ENCODE measurements at regions not wholly inside any gene's neighbourhood (a gene's known extent, or its start where the extent isn't known, plus 50 kb on each side); places are given as distances from the start of the nearest gene placed in this dataset.
A peak's percentile ranks its signal among the peaks of the same experiment; 100 is the strongest.

- peak in 1 of 3 donors; percentile 16 for DNase-seq (ENCODE audit: low read depth in 2 of 3, low spot score in 1 of 3)
Observed at GRCh38 chr11:128367573-128367972, 219.8 kb downstream of the ETS1 start.

GRCh38 chr11:128365044-128365443 is 222.3 kb downstream of the ETS1 start:
- DNase-seq (ENCODE audit: low read depth in 2 of 3, low spot score in 1 of 3), result no peak

- DNase-seq (ENCODE audit: low read depth in 2 of 3, low spot score in 1 of 3), result no peak
Observed at GRCh38 chr11:128361451-128362020, 225.8 kb downstream of the ETS1 start.

DNA sequence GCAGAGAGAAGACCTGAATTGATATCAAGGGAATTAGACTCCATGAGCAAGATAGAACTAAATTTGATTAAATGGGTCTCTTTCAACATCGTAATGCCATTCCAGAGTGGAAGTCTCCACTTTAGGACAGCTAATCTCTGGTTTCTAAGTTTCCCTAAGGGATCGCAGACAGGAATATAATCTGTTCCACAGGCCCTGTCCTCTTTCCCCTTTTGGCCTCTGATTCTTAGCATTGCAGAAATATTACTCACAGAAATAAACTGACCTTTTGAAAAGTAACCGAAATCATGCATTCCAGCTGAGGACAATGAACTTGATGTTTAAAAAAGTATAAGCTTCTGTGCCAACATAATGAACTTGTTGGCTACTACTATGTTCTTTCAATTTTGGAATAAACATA is 227.8 kb downstream of the ETS1 start:
- DNase-seq (ENCODE audit: low read depth in 2 of 3, low spot score in 1 of 3), result no peak

DNA sequence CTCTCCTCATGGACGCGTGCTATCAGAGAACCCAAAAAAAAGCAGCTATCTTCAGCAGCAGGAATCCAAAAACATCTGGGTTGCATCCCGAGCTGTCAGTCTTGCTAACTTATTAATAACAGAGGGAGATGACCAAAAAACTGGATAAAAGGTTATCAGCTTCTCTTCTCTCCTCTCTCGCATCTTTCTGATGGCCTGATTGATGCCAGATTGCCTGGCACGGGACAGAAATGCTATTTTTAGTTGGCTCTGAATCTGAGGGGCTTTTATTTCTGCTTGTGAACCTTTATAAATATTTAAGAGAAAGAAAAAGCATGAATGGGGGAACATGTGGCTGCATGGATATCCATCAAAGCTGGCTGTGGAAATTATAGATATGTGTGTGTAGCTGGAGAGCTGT is 230.3 kb downstream of the ETS1 start:
- DNase-seq (ENCODE audit: low read depth in 2 of 3, low spot score in 1 of 3), result no peak

DNA sequence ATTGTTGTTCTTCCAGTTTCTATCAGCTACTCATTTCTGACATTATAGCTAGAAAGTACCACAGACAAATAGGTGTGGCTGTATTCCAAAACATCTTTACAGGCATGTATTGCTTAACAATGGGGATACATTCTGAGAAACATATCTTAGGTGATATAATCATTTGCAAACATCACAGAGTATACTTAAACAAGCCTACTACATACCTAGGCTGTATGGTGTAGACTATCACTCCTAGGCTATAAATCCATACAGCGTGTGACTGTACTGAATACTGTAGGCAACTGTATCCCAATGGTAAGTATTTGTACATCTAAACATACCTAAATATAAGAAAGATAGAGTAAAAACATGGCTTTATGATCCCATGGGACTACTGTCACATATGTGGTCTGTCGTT is 231.8 kb downstream of the ETS1 start:
- no peak for DNase-seq (ENCODE audit: low read depth in 2 of 3, low spot score in 1 of 3)

GRCh38 chr11:128354476-128354875 is 232.9 kb downstream of the ETS1 start:
- no peak for DNase-seq (ENCODE audit: low read depth in 2 of 3, low spot score in 1 of 3)

DNA sequence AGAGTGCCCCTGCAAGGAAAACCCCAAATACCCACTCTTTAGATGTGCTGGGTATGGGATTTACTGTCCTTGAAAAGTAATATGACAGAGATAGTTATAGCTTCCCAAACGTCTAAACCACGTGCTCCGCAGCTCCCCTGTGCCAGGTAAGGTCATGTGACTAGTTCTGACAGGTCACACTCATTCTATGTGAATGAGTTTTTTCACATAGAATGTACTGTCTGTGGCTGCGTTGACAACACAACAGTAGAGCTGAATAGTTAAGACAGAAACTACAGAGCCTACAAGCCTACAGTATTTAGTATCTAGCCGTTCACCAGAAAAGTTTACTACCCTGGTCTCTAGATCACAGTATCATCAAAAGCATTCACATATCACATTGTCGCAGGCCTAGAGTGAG is 236.2 kb downstream of the ETS1 start:
- no peak for DNase-seq (ENCODE audit: low read depth in 2 of 3, low spot score in 1 of 3)

GRCh38 chr11:128349650-128350299 is 237.6 kb downstream of the ETS1 start:
- DNase-seq (ENCODE audit: low read depth in 2 of 3, low spot score in 1 of 3), result no peak

DNA sequence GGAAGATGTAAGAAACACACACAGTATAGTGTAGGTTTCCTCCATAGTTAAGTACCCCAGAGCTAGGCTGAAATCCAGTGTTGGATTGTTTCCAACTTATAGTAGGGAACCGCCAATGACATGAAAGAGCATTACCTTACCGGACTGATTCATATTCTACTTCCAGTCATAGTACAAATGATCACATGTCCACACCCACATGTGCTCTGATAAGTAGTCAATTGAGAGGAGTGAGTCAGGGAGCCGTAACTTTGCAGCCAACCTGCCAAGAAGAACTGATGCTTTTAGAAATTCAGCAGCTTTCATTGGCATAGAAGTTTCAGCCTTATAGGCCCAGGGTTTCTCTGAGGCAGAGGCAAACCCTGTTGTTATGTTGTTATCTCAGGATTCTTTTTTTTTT is 240.6 kb downstream of the ETS1 start:
- peak in 1 of 3 donors; percentile 47 for DNase-seq (ENCODE audit: low read depth in 2 of 3, low spot score in 1 of 3)

DNA sequence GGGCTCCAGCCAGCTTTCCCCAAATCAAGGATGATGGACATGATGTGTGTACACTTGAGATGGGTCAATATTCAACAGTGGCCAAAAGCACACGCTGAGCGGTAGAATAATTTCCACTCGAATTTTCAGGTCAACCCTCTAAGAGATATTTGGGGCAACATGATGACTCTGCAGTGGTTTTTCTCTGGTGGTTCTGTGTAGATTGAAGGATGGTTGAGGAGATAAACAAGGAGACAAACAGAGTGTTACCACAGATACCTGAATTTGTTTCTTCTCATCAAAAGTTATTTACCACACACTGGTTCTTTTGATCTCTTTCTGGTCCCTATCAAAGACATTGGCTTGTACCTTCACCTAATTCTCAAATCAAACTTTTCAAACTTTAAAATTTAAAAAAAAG is 242.0 kb downstream of the ETS1 start:
- DNase-seq (ENCODE audit: low read depth in 2 of 3, low spot score in 1 of 3), result no peak

GRCh38 chr11:128343870-128344269 is 243.5 kb downstream of the ETS1 start:
- DNase-seq (ENCODE audit: low read depth in 2 of 3, low spot score in 1 of 3), result no peak

DNA sequence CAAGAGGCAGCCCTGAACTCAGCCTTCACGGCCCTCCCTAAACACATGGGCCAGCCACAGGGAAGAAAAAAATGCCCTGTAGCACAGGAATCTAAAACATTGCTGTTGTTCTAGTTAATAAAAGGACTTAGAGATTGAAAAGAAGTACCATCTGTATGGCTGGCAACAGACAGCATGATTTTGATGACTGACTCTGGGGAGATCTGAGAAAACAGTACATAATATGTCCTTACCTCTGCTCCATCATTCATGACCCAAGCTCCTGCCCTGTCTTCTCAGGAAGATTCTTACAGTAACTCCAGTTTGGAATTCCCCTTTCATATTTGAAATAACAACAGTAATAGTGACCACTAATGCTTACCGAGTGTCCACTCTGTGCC is 244.2 kb downstream of the ETS1 start:
- no peak for DNase-seq (ENCODE audit: low read depth in 2 of 3, low spot score in 1 of 3)

DNA sequence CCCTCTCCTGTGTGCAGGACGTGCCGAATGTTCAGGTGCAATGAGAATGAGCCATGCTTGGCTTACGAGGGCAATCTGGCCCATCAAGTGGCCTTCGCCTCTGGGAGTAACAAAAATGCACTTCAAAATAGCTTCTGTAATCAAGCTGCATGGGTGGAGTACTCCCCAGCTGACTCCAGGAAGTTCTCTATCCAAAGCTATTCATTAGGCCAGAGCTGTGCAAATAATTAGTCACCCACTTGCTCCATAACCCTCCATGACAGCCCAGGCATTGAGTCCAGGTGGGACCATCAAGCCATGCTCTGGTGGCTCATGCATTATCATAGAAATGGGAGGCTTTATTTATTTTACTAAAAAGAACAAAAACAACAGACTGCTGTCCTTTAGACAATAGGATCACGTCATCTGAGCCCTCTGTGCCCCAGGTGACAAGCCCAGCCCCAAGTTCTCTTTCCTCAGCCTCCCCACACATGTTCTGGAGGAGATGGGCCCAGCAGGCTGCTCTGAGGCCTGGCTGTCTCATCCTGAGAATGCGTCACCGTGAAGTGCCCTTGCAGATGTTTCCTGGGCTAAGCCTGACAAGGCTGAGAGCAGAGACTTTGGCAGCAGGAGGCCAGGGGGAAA is 244.7 kb downstream of the ETS1 start:
- DNase-seq (ENCODE audit: low read depth in 2 of 3, low spot score in 1 of 3), result peak in 2 of 3 donors; percentile 69 to 72

DNA sequence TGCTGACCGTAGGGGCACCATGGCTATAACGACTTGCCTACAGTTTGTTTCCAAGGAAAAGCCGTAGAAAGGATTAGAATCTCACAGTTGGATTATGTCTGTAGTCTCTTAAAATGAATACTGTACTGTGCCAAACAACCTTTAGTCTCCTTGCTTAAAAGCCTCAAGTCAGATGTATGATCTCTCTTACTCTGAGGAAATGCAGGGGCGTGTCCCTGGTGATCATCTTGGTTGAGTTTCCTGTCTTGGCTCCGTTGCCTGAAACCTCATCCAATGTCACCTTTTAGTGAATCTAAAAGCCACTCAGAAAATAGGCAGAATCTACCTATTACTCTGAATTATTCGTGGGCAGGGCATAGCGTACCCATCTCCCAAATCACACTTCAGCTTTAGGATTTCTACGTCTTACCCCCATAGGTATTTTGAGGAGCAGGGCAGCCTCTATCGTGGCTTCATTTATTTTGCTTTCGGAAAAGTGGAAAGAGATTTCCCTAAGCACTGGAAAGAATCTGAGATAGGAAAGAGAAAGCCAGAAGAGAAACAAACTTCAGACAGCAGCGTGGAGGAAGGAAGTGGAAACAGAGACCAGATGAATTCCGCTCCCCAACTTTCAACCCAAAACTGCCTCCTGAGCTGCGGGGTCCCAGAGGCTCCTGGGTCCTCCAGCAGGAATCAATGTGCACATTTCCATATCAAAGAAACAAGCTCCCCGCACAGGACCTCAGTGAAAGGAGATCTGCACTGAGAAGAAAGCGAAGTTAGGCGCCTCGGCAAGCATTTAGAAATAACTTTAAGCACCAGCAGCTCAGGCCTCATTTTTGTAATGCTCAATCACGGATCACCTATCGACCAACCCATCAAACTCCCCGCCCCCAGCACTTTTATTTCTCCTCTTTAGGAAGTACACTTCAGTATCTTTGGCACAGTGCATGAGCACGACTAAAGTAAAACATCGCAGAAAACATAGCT is 245.8 kb downstream of the ETS1 start:
- no peak for DNase-seq (ENCODE audit: low read depth in 2 of 3, low spot score in 1 of 3)

GRCh38 chr11:128339792-128340191 is 247.6 kb downstream of the ETS1 start:
- no peak for DNase-seq (ENCODE audit: low read depth in 2 of 3, low spot score in 1 of 3)

DNA sequence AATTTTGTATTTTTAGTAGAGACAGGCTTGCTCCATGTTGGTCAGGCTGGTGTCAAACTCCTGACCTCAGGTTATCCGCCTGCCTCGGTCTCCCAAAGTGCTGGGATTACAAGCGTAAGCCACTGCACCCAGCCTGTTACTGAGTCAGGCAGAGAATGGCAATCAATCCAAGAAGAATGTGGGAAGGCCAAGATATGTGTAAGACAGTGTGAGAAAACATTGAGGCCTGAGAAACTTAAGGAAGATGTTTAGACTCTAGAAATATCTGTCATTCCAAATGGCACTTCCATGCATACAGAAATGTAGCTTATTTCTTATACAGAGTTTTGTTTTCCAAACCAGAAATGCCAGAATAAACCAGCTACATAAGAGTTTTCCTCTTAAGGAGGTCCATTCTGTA is 248.5 kb downstream of the ETS1 start:
- DNase-seq (ENCODE audit: low read depth in 2 of 3, low spot score in 1 of 3), result no peak

DNA sequence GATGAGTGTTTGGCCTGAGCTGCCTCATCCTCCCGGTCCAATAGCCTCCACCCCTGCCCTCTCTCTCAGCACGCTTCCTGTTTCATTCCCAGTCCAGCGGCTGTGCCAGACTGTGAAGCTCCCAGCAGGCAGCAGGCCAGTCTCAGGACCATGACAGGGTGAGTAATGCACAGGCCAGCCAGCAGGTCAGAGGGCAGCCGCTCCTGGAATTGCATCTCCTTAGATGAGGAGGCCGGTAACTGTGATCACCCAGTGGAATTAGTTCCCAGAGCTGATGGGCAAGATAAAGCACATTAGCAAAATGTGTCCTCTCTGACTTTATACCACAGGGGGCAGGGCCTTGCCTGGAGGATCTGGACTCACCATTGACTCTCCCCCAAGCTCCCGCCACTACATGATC is 251.2 kb downstream of the ETS1 start:
- DNase-seq (ENCODE audit: low read depth in 2 of 3, low spot score in 1 of 3), result no peak

DNA sequence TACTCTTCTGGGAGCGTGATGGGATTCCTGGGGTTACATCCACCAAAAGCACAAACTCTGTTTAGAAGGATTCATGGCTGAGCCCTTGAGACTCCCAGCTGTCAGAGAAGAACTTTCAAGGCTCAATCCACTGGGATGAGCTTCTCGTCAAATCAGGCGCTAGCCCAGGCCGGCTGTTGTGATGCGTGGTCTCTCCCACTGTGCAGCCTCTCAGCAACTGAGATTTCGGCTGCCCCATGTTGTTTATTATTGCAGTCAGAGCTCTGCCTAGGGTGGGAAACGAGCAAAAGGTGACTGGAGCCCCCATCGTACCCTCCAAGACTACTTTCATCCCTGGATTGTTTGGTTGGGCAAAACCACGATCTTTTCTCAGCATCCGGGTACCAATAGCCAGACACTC is 251.6 kb downstream of the ETS1 start:
- no peak for DNase-seq (ENCODE audit: low read depth in 2 of 3, low spot score in 1 of 3)

- DNase-seq (ENCODE audit: low read depth in 2 of 3, low spot score in 1 of 3), result no peak
Observed at GRCh38 chr11:128334311-128335044, 252.9 kb downstream of the ETS1 start.

GRCh38 chr11:128331317-128331716 is 256.0 kb downstream of the ETS1 start:
- no peak for DNase-seq (ENCODE audit: low read depth in 2 of 3, low spot score in 1 of 3)
